COLO829 (cell line): ENCODE measurements at regions not wholly inside any gene's neighbourhood (a gene's known extent, or its start where the extent isn't known, plus 50 kb on each side); places are given as distances from the start of the nearest gene placed in this dataset.
"Not testable (repeated sequence)": the region's sequence is repeated elsewhere in the genome, so short reads cannot be mapped to it uniquely, and the experiment has no call there.

Experiments used
- DNase-seq: peaks from one replicate; pipeline ENCODE4 v3.0.0; 2012; ENCODE audit warnings: low spot score

DNA sequence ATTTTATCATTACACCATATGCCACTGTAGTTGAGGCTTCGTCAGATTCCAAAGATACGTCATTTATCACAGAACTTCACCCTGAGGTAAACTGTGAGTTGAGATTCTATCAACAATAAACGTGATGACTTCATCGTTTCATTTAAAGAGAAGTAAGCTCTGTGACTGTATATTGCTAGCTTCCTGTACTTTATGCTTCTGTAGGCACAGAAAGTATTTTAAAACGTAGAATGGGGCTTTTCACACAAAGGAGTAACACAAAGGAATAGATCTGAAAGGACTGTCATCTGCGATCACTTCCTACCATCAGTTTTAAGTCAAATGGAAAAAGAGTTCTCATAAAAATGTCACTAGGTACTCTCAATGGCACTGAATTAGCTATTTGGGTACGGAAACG lies 234.4 kb upstream of the MCHR2 start:
- DNase-seq = no peak

DNA sequence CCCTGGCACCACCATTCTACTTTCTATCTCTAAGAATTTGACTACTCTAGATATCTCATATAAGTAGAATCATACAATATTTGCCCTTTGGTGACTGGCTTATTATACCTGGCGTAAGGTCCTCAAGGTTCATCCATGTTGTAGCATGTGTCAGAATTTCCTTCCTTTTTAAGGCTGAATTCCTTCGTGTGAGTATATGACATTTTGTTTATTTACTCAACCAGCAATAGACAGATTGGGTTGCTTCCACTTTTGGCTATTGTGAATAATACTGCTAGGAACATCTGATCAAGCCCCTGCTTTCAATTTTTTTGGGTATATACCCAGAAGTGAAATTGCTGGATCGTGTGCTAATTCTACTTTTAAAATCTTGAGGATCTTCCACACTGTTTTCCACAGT lies 232.8 kb upstream of the MCHR2 start:
- no peak for DNase-seq

DNA sequence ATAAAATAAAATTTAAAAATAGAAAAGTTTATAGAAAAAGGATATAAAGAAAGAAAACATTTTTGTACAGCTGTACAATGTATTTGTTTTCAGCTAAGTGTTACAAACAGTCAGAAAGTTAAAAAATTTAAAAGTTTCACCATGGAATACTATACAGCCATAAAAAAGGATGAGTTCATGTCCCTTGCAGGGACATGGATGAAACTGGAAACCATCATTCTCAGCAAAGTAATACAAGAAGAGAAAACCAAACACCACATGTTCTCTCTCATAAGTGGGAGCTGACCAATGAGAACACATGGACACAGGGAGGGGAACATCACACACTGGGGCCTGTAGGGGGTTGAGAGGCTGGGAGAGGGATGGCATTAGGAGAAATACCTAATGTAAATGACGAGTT lies 229.9 kb upstream of the MCHR2 start:
- not testable (repeated sequence) for DNase-seq

DNA sequence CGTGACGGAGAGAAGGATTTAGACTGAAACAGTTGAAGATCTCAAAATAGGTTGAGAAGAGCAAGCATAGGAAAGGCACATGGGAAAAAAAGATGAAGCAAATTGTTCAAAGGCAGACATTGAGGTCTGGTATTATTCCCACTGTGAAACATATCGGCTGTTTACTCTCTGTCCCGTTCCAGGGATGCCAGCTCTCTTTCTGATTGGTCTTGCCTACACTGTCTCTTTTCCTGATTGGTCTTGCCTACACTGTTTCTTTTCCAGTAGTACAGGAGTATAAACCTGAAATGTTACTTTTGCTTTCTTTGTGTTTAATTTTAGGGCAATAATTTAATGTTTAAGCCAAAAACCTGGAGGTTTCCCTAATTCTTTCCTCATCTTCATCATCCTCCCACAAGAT lies 226.5 kb upstream of the MCHR2 start:
- no peak for DNase-seq

DNA sequence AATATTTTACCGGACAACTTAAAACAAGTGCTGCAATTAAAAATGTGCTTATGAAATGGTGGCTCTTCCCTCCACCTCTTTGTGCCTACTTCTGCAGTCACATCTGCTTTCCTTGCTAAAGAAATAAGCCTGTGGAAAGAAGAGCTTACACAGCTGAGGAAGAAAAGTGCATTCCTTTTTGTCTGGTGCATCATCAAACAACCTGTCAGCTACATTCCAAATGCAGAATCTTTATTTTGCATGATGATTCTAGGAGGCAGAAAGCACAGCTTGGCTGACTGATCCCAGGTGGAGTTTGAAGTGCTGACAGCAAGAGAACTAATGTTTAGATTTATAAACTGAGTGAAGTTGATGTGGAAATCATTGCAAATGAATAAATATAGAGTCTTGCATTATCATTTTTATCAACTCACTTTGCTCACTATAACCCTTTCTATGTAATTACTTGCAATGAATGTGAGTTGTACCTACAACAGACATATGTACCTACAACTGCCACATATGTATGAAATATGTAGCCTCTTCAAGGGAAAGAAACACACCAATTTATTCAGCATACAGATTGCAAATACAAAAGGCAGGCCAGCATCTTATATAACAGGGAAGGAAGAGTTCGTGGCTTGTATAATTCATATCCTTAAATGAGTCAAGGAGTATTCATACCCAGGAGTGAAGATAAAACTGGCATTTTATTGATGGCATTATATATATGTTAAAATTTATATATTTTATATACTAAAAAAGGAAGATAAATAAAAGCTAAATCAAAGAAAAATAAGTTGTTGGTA lies 223.4 kb upstream of the MCHR2 start:
- no peak for DNase-seq

DNA sequence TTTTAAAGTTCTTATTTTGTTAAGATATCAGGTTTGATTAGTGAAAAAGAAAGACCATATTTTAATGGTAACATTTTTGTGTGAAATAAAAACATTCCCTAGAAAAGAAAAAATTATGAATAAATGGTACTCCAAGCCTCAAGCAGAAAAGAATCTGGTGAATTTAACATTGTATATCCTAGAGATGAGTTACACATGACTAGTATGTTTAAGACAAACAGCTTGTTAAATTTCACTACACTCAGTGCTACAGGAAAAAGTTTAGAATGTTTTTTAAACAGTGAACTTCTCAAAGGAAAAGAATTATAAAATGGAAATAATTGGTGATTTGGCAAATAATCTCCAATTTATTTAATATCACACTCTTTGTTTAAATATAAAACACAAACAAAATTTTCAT lies 222.7 kb upstream of the MCHR2 start:
- no peak for DNase-seq

DNA sequence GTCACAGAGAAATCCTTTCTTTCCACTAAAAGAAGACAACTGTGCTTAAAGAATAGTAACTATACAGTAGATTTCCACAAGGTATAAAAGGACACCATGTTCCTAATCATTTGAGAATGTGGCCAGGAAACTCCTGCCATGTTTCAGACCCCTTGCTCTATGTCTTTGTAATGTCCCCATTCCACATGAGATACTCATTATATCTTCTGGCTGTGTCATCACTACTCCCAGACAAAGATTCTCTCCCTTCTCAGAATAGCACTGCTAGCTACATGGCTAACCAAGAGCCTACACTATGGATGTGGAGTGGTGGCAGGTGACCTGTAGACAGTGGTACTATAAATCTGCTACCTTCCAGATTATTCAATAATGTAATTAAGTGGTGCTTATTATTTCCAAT lies 218.1 kb upstream of the MCHR2 start:
- no peak for DNase-seq

DNA sequence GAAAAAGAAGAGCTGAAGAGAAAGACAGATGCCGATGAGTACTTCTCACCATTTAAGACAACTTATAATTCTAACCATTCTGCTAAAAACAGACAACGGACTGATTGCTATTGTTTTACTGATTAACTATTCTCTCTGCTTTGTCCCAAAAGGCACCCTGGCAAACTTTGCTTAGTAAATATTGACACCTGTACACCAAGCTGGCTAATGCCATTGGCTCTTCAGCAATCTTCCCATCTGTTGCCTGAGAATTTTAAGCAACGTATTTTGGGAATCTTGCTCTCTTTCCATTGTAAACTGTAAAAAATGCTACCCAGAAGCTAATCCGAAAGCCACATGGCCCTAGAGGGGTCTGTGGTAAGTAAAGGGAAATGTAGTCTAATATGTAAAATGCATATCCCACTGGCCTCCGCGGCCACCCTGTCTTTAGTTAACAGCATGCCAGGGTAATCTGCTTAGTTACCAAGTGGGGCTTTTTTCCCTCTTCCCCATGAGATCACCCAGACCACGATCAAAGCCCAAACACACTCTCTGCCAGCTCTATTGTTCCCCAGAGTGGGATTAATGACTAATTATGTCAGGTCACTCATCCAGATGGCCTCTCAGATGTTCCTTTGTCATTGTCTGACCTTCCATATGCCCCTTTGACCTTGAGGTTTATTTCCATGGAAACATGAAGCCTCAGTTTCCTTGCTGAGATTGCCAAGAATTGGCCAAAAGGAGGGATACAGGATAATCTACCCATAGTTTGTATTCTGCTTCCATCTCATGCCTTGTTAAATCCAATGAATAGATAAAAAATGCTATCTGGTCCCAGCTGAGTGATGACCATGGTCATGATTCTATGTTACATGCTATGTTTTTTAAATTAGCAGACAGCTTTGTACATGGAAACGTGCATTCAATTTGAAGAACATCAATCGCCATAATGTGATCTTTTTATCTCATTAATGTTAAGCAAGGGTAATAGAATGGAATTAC lies 216.4 kb upstream of the MCHR2 start:
- DNase-seq = no peak

DNA sequence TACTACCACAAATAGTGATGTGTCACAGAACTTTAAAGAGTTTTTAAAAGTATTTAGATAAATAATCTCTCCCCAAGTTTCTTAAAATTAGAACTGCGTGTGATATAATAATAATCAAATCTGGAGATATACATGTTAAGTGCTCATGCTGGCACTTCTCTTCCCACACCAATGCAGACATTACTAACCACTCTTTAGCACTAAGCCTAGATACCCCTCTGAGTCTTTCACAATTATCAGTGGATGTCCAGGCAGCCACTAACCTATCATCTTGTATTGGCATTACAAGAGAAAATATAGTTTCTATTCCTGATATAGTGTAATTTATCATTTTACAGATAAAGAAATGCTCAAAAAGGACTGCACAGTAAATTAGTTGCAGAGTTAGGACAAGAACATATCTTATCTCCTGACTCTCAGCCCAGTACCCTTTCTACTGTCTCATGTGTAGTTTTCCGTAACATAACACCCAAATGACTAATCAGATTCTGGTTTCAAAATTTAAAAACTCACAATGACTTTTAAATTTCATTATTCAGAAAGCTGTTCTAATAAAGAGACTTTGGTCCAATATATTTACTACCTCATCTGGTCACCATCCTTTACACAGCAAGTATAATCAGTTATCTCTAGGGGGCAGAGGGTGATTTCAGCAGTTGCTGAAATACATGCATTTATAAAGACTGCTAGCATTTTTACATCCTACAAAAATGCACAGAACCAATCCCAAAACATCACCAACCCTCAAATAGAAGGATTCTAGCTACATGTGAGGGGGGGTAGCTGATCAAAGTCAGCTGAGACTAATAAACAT lies 215.5 kb upstream of the MCHR2 start:
- DNase-seq = no peak

DNA sequence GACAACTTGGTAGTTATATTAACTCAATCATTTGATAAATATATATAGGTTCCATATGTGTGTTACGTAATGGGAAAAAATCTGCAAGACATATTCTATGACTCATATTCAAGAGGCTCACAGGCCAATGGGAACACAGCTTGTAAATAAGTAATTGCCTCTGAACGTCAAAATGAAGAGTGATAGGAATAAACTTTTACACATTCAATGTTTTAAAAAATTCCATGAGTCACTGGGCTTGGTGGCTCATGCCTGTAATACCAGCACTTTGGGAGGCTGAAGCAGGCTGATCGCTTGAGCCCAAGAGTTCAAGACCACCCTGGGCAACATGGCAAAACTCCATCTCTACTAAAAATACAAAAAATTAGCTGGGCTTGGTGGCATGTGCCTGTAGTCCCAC lies 209.4 kb upstream of the MCHR2 start:
- peak; percentile 59 for DNase-seq

DNA sequence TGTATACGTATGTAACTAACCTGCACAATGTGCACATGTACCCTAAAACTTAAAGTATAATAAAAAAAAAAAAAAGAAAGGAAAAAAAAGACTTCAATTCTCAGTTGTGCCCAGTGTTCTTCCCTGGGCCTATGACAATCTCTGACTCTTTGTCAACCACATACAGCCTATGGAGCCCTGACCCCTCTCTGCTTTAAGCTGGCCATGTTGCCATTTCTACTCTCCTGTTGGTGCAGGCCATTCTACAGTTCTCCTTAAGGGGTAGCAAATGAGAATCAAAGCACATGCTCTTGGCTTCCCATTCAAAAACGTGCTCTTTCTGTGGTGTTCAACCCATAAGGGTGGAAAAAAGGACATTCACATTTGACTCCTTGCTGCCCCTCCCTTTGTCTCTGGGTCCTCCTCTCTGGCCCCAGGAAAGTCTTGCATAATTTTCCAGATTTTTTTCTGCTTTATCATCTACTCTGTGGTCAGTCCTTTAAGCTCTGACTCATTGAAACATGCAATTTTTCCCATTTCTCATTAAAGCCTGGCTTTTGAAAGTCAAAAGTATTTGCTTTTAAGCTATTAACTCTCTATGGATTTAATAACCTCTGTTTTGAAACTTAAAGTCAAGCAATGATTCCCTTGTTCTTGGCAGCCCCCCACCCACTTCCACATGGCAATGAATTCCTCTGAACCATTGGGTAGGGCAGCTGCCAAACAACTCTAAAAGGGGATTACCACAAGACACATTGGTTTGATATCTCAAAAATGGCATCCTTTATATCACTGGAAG lies 208.6 kb upstream of the MCHR2 start:
- peak; percentile 66 for DNase-seq

DNA sequence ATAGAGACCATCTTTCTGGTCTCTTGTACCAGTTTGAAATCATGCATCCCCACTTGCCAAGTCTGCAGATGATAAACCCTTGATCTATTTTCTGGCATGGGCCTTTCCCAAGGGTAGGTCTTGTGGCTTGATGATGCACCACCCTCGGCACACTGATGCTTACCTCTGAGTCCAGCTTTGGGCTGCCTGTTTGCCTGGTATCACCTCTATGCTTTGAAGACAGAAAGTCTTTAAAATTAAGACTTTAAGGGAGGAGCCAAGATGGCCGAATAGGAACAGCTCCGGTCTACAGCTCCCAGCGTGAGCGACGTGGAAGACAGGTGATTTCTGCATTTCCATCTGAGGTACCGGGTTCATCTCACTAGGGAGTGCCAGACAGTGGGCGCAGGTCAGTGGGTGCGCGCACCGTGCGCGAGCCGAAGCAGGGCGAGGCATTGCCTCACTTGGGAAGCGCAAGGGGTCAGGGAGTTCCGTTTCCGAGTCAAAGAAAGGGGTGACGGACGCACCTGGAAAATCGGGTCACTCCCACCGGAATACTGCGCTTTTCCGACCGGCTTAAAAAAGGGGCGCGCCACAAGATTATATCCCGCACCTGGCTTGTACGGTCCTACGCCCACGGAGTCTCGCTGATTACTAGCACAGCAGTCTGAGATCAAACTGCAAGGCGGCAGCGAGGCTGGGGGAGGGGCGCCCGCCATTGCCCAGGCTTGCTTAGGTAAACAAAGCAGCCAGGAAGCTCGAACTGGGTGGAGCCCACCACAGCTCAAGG lies 202.4 kb upstream of the MCHR2 start:
- DNase-seq = not testable (repeated sequence)

DNA sequence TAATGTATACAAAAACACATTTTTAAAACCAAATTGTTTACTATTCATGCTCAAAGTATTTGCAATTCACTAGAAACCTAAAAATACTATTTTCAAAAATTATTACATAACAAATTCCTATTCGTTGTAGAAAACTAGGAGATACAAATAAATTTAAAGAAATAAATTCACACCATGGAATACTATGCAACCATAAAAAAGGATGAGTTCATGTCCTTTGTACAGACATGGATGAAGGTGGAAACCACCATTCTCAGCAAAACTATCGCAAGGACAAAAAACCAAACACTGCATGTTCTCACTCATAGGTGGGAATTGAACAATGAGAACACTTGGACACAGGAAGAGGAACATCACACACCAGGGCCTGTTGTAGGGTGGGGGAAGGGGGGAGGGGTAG lies 201.2 kb upstream of the MCHR2 start:
- DNase-seq = not testable (repeated sequence)

DNA sequence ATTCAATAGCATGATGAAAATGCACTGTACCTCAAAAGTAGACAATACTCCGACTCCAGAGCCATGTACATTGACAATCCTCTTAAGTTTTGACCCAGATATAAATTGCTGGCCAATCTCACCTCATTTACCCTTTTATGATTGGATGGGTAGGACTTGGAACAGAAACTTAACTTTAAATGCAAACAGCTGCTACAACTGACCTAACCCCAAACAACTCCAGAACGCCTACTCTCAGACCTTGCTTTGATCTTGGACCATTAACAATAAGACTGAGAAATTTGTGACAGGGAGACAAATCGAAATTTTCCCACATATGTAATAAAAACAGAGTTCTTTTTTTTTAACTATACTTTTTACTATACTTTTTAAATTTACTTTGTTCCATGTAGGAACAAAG lies 200.5 kb upstream of the MCHR2 start:
- no peak for DNase-seq

DNA sequence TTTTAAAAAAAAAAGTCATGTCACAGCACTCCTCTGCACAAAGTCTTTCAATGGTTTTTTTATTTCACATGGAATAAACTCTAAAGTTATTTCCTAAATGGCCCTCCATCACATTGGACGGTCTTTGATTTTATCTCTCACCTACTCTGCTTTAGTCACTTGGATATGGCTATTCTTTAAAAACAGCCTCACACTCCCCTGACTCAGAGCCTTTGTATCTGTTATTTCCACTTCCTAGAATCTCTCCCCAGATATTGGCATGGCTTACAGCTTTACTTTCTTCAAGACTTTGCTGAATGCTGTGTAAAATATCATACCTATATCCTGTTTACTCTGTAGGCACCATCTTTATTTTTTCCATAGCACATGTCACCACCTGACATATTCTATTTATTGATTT lies 194.7 kb upstream of the MCHR2 start:
- DNase-seq = no peak

DNA sequence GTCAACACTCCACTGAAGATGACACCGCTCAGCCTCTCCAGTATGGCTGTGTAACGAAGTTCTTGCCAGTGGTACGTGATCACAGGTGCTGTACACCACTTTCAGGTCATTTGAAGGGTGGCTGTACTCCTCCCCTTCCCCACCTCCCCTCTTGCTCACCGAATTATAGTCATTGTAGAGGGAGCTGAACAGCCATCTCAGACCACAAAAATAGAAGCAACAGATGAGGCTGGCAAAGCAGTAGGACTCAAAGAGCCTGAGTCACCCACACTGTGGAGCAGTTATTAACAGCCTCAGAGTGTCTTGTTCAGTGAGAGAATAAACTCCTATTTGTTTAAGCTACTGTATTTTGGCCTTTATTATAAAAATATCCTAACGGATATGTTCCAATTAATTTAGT lies 192.5 kb upstream of the MCHR2 start:
- no peak for DNase-seq

DNA sequence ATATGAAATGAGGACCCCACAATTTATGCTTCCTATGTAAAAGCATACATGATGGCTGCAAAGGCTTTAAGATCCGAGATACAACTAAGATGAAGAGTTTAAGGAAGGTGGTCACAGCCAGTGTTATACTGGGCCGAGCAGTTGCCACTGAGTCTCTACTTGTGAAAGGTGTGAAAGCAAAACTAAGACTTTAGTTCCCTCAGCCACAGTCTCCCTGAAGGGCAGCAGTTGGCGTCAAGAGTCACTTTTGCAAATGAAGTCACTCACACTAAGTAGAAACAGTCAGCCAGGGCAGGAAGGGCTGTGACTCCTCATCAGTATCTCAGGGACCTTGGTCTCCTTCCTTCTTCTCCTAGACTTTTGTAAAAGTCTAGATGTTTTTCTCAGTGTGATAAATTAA lies 191.6 kb upstream of the MCHR2 start:
- no peak for DNase-seq

DNA sequence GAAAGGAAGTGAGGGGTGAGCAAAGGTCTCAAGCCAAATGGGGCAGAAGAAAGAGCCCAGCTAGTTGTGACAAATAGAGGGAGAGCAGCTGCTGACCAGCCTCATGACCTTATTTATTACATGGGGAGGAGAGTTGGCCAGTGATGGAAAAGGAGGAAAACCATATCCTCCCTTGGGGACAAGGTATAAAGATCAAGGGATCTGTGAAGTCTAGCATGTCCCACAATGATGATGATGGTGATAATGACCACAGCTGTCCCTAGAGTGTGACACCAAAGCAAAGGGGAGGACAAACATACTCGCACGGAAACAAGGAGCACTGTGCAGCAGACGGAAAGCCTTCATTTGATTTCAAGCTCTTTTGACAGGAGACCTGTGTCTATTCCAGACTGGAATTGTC lies 190.4 kb upstream of the MCHR2 start:
- DNase-seq = no peak

DNA sequence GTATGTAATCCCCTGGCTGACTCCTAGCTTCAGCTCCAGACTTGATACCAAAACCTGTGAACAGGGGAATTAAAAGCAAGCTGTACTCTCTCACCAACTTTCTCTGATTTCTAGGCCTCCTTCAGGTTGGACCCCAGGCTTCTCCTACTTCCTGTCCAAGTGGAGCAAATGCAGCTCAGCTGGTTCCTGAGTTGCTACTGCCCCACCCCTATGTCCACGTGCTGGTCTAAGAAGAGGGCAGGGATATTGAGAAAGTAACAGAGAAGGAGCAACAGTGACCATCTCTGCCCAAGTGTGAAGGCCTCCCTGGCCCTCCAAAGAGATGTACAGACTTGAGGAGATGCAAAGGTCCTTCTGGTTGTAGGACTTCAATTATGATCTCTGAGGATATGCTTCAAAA lies 188.3 kb upstream of the MCHR2 start:
- DNase-seq = no peak

DNA sequence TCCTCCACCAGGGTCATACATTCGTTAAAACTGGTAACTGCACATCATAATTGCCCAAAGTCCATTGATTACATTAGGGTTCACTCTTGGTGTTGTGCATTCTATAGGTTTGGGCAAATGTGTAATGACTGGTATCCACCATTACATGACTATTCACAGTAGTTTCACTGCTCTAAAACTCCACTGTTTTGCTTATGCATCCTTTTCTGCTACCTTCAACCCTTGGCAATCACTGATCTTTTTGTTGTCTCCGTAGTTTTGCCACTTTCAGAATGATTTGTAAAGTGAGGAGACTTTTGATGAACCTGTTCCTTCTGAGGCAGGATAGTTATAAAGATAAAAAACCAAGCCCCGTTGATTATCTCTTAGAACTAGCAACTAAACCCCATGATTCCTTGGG lies 187.3 kb upstream of the MCHR2 start:
- DNase-seq = no peak

DNA sequence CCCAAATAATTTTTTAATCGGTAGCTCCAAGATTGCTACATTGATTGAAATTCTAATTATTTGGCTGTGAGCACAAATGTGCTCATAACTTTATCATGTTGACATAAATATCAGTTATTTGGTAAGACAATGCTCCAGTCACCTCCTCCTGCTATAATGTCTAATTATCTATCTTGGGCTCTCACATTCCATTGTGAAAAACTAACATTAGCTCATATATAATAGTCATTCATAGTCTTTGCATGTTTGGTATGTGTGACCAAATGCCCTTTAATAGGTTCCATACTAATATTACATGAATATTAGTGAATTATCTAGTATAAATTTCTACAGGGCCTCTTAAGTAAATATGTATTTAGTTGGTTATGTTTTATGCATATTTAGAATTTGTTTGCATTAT lies 185.6 kb upstream of the MCHR2 start:
- no peak for DNase-seq
